ENCODE measurements at regions not wholly inside any gene's neighbourhood (a gene's known extent, or its start where the extent isn't known, plus 50 kb on each side); places are given as distances from the start of the nearest gene placed in this dataset.

GRCh38 chr21:16154321-16154720 lies 424.5 kb downstream of the USP25 start:
- TF ChIP-seq CTCF (IDR thresholded peaks at IDR 0.05 in 8 of 11, conservative IDR thresholded peaks at IDR 0.05 in 3 of 11) (no peak), POLR2A (IDR thresholded peaks at IDR 0.05) (no peak)

Measured in spleen (tissue), 7 donors.